DND-41 (cell line): ENCODE measurements at regions not wholly inside any gene's neighbourhood (a gene's known extent, or its start where the extent isn't known, plus 50 kb on each side); places are given as distances from the start of the nearest gene placed in this dataset.

ENCODE experiments used
- EZH2 ChIP-seq: IDR thresholded peaks from 3 replicates; pipeline ENCODE4 v1.6.1; 2012; ENCODE audit warnings: borderline replicate concordance, low read depth, mild to moderate bottlenecking, moderate library complexity, low read length, inconsistent platforms; ENCODE audit not compliant: severe bottlenecking
- TF ChIP-seq, protein P1 (sequence below): IDR thresholded peaks from 2 replicates; pipeline ENCODE4 v1.5.1; 2012; ENCODE audit warnings: borderline replicate concordance, low read length, moderate library complexity, mild to moderate bottlenecking; ENCODE audit not compliant: poor library complexity, severe bottlenecking; ENCODE audit errors: extremely low read depth

DNA sequence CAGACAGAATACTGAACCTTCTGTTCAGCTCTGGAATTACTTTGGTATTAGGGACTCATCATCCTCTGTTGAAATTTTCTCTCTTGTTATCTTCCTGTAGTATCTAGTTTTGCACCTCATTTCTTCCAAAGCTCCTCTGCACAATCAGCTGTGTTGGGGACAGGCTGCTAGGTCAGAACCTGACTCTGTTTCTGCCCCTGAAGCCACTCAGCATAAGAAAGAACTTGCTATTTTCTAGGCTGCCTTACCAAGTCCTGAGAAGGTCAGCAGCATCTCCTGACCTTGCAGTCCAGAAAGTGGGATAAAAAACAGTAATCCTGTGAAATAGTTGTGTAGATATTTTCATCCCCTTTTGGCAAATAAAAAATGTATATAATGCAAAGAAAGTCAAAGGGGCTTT lies 862.6 kb downstream of the SORCS3 start:
- TF ChIP-seq, protein P1, sequence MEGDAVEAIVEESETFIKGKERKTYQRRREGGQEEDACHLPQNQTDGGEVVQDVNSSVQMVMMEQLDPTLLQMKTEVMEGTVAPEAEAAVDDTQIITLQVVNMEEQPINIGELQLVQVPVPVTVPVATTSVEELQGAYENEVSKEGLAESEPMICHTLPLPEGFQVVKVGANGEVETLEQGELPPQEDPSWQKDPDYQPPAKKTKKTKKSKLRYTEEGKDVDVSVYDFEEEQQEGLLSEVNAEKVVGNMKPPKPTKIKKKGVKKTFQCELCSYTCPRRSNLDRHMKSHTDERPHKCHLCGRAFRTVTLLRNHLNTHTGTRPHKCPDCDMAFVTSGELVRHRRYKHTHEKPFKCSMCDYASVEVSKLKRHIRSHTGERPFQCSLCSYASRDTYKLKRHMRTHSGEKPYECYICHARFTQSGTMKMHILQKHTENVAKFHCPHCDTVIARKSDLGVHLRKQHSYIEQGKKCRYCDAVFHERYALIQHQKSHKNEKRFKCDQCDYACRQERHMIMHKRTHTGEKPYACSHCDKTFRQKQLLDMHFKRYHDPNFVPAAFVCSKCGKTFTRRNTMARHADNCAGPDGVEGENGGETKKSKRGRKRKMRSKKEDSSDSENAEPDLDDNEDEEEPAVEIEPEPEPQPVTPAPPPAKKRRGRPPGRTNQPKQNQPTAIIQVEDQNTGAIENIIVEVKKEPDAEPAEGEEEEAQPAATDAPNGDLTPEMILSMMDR: no peak
- no peak for TF ChIP-seq EZH2
